B cell (primary cell): ENCODE measurements at regions not wholly inside any gene's neighbourhood (a gene's known extent, or its start where the extent isn't known, plus 50 kb on each side); places are given as distances from the start of the nearest gene placed in this dataset.

Source experiments
- ATAC-seq: fragments of 200-7000 bp; cut with Tn5 transposase; one replicate; pipeline ENCODE4 v1.10.0; 2021; ENCODE audit warnings: low read depth, mild to moderate bottlenecking, moderate number of reproducible peaks, moderate library complexity
- CTCF ChIA-PET: fragments of 350-600 bp; sonication (Branson Sonifier 250); formaldehyde crosslinking; loops from one replicate; lab custom pipeline; 2021; ENCODE audit warnings: antibody characterized with exemption, inconsistent platforms; lab: Charles Lee
- POLR2A ChIA-PET: fragments of 350-600 bp; sonication (Branson Sonifier 250); formaldehyde crosslinking; loops from one replicate; lab custom pipeline; 2021; ENCODE audit warnings: antibody characterized with exemption; lab: Charles Lee
- DNase-seq: peaks from one replicate; pipeline ENCODE4 v3.0.0; 2013
- H2AFZ ChIP-seq: 2 replicates; pipeline ENCODE4 v1.6.1; 2012; ENCODE audit warnings: mild to moderate bottlenecking, low read depth, low read length; ENCODE audit not compliant: insufficient read depth, poor library complexity, severe bottlenecking
- H3K27ac ChIP-seq, 2 donors: 1 replicate in 1 of 2; 2 replicates in 1 of 2; pipeline ENCODE4 v1.5.1; 2012 to 2013; ENCODE audit warnings: low read length in 2 of 2, mild to moderate bottlenecking in 2 of 2, moderate library complexity in 1 of 2
- H3K27me3 ChIP-seq, 4 experiments: fragments of 200-600 bp in 1 of 4; sonication (generic) in 1 of 4; replicated peaks in 1 of 4; 1 replicate in 2 of 4; 2 replicates in 2 of 4; pipeline versions ENCODE4 v1.6.1 to v1.7.0; 2013 to 2016; ENCODE audit warnings: low read length in 3 of 4, mild to moderate bottlenecking in 2 of 4, mixed read lengths in 1 of 4, moderate library complexity in 1 of 4; ENCODE audit not compliant: insufficient read depth in 4 of 4, control insufficient read depth in 3 of 4; ENCODE audit errors: control extremely low read depth in 1 of 4
- H3K36me3 ChIP-seq, 2 experiments: replicated peaks in 1 of 2; 1 replicate in 1 of 2; 2 replicates in 1 of 2; pipeline versions ENCODE4 v1.6.1 to v1.7.1; 2013; ENCODE audit warnings: low read length in 1 of 2; ENCODE audit not compliant: insufficient read depth in 2 of 2, control insufficient read depth in 1 of 2; ENCODE audit errors: control extremely low read depth in 1 of 2, extremely low read depth in 1 of 2
- H3K4me1 ChIP-seq, 2 donors: fragments of 200-600 bp in 1 of 2; sonication (generic) in 1 of 2; 1 replicate in 1 of 2; 2 replicates in 1 of 2; pipeline versions ENCODE4 v1.5.1 to v1.6.1; 2013 to 2017; ENCODE audit warnings: low read length in 2 of 2; ENCODE audit not compliant: control insufficient read depth in 2 of 2, insufficient read depth in 2 of 2
- H3K4me2 ChIP-seq: replicated peaks from 2 replicates; pipeline ENCODE3; 2012; ENCODE audit warnings: mild to moderate bottlenecking, low read depth, low read length; ENCODE audit not compliant: poor library complexity, severe bottlenecking
- H3K4me3 ChIP-seq, 5 experiments: fragments of 200-600 bp in 1 of 5; sonication (generic) in 1 of 5; 1 replicate in 3 of 5; 2 replicates in 2 of 5; pipeline versions ENCODE4 v1.5.1 to v1.7.0; 2011 to 2016; ENCODE audit warnings: low read length in 4 of 5, mild to moderate bottlenecking in 4 of 5, low read depth in 2 of 5, control low read depth in 1 of 5, moderate library complexity in 1 of 5; ENCODE audit not compliant: insufficient read depth in 1 of 5; ENCODE audit errors: control extremely low read depth in 1 of 5, extremely low read depth in 1 of 5
- H3K79me2 ChIP-seq: fragments of 200-600 bp; sonication (generic); one replicate; pipeline ENCODE4 v1.6.0; 2016; ENCODE audit warnings: low read length; ENCODE audit not compliant: control insufficient read depth, insufficient read depth
- H3K9ac ChIP-seq: fragments of 200-600 bp; sonication (generic); 2 replicates; pipeline ENCODE4 v1.6.1; 2017; ENCODE audit warnings: mild to moderate bottlenecking, low read length, moderate library complexity
- H3K9me3 ChIP-seq, 3 donors: one replicate each; pipeline versions ENCODE4 v1.6.1 to v1.7.1; 2013; ENCODE audit warnings: low read length in 2 of 3; ENCODE audit not compliant: control insufficient read depth in 2 of 3, insufficient read depth in 1 of 3; ENCODE audit errors: control extremely low read depth in 1 of 3
- H4K20me1 ChIP-seq: 2 replicates; pipeline ENCODE4 v1.6.0; 2012; ENCODE audit warnings: mild to moderate bottlenecking, low read length; ENCODE audit not compliant: insufficient read depth, control insufficient read depth, poor library complexity, severe bottlenecking
- H3K27ac Mint-ChIP-seq: one replicate; pipeline ENCODE4 v1.8.0; 2021; ENCODE audit warnings: mixed read lengths
- H3K27me3 Mint-ChIP-seq: one replicate; pipeline ENCODE4 v1.8.0; 2021; ENCODE audit warnings: mixed read lengths
- H3K4me1 Mint-ChIP-seq: one replicate; pipeline ENCODE4 v1.8.0; 2021; ENCODE audit warnings: mixed read lengths
- H3K4me3 Mint-ChIP-seq: one replicate; pipeline ENCODE4 v1.8.0; 2021; ENCODE audit warnings: mixed read lengths
- H3K9me3 Mint-ChIP-seq: one replicate; pipeline ENCODE4 v1.8.0; 2022; ENCODE audit warnings: mixed read lengths; ENCODE audit not compliant: insufficient read depth
- CTCF ChIP-seq: fragments of 200-600 bp; IDR thresholded peaks from one replicate; pipeline ENCODE4 v1.8.0; 2022; ENCODE audit warnings: antibody characterized with exemption, mild to moderate bottlenecking
- EZH2 ChIP-seq: IDR thresholded peaks from 2 replicates; pipeline ENCODE4 v1.6.1; 2012; ENCODE audit warnings: borderline replicate concordance, low read depth, mild to moderate bottlenecking, moderate library complexity, low read length; ENCODE audit not compliant: insufficient read depth, poor library complexity, severe bottlenecking
- WGBS: methylation state at CpG from one replicate; pipeline ENCODE4 v1.1.5; 2013; ENCODE audit warnings: missing lambda C conversion rate; ENCODE audit not compliant: insufficient coverage; 5-methylcytosine and 5-hydroxymethylcytosine counted together
- intact Hi-C: fragments of 100-400 bp; cut with micrococcal nuclease; formaldehyde crosslinking; loops from one replicate; pipeline ENCODE4 v1.10.0; 2022

DNA sequence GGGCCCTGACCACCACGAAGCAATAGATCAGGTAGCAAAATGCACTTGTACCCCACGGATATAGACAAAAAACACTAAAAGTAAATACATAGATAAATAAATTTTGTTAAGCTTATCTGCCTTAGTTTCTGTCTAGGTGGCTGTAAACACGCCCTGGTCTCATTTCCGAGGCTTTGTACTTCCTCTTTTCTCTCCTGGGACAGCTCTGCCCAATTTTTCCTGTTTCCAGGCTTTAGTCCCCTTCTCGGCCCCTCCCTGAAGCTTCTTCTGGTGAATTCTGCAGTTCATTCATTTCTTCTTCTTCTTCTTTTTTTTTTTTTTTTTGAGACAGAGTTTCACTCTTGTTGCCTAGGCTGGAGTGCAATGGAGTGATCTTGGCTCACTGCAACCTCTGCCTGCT, 73.4 kb upstream of the STOX2 start:
- Mint-ChIP-seq H3K9me3 (no peaks in the 10 kb centered on the region), H3K27ac (no peak overlapping the region), H3K4me1 (peaks cover 4% of the 10 kb centered on the region), H3K4me3 (no peak overlapping the region), H3K27me3 (peaks cover 15% of the 10 kb centered on the region)
- Histone ChIP-seq H3K4me1 (no peaks in the 10 kb centered on the region), H4K20me1 (no peaks in the 10 kb centered on the region), H3K9me3 (no peaks in the 10 kb centered on the region), H2AFZ (no peak overlapping the region), H3K27ac (no peak overlapping the region), H3K4me3 (no peak overlapping the region), H3K4me2 (no peak overlapping the region), H3K27me3 (no peaks in the 10 kb centered on the region), H3K9ac (no peak overlapping the region), H3K36me3 (no peaks in the 10 kb centered on the region), H3K79me2 (no peaks in the 10 kb centered on the region)
- ChIA-PET CTCF (interaction anchor here (0.6 kb wide), 1 partner anchor 8 kb away, joined by 3 read pairs; no protein-coding TSS in a partner anchor), POLR2A (no interaction called here)
- no peak for TF ChIP-seq EZH2
- no peak for TF ChIP-seq CTCF
- DNase-seq, result no peak
- intact Hi-C loops, result no loop called here
- no peak for ATAC-seq
- WGBS, result 0% methylated on average over 2 of the region's 5 CpGs

GRCh38 chr4:183832776-183833450, 72.2 kb upstream of the STOX2 start:
- ChIA-PET CTCF (no interaction called here), POLR2A (no interaction called here)
- Histone ChIP-seq H3K4me2 (no peak overlapping the region), H3K27me3 (no peaks in the 10 kb centered on the region), H2AFZ (no peak overlapping the region), H3K4me1 (no peaks in the 10 kb centered on the region), H3K36me3 (no peaks in the 10 kb centered on the region), H3K9me3 (no peaks in the 10 kb centered on the region), H3K79me2 (no peaks in the 10 kb centered on the region), H3K4me3 (no peak overlapping the region), H3K27ac (no peak overlapping the region), H4K20me1 (no peaks in the 10 kb centered on the region), H3K9ac (no peak overlapping the region)
- Mint-ChIP-seq H3K4me1 (peaks cover 4% of the 10 kb centered on the region), H3K27ac (no peak overlapping the region), H3K4me3 (no peak overlapping the region), H3K27me3 (peaks cover 18% of the 10 kb centered on the region), H3K9me3 (no peaks in the 10 kb centered on the region)
- intact Hi-C loops, result no loop called here
- DNase-seq, result no peak
- WGBS, result 70% methylated on average over 4 of the region's 9 CpGs
- no peak for ATAC-seq
- TF ChIP-seq CTCF (no peak), EZH2 (no peak)
